COR-L47 (cell line): ENCODE measurements at regions not wholly inside any gene's neighbourhood (a gene's known extent, or its start where the extent isn't known, plus 50 kb on each side); places are given as distances from the start of the nearest gene placed in this dataset.

Experiments
- DNase-seq: peaks from one replicate; lab custom pipeline; 2025; lab: John Stamatoyannopoulos, UW

GRCh38 chr7:21092766-21093702 lies 306.3 kb upstream of the SP8 start:
- peak; percentile 50 for DNase-seq

DNA sequence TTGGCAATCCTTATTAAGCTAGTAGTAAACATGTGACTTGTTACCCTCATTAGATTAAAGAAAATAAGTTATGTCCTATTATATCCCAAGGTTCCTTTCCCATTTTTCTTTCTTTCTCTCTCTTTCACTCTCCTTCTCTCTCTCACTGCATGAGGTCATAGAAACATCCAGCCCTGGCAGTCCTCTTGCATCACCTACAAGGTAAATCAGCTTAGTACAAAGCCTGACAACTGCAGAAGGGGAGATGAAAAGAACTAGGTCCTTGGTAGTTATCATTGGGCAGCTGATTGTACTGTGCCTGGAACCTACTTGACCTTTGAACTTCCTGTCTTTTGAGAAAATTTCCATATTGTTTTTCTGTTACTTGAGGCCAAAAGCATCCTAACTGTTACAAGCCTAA lies 307.9 kb upstream of the SP8 start:
- no peak for DNase-seq

- no peak for DNase-seq
These were observed 312.7 kb upstream of the SP8 start for GRCh38 chr7:21099432-21099831.

DNA sequence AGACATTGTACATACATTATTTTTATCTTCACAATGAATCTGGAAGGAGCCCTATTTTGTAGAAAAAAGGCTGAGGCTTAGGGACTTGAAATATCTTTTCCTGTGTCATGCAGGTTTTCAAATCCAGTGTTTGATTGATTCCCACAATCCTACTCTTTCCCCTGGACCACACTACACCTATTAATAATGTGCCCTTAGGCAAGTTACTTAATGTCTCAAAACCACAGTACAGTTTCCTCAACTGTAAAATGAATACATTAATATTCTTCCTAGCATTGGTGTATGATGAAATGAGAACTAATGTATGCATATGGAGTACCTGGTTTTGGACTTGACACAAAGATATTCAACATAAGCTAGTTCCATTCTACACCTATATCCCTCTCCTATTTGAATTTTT lies 313.3 kb upstream of the SP8 start:
- no peak for DNase-seq

- DNase-seq = no peak
These were observed 314.9 kb upstream of the SP8 start for GRCh38 chr7:21101541-21101940.

DNA sequence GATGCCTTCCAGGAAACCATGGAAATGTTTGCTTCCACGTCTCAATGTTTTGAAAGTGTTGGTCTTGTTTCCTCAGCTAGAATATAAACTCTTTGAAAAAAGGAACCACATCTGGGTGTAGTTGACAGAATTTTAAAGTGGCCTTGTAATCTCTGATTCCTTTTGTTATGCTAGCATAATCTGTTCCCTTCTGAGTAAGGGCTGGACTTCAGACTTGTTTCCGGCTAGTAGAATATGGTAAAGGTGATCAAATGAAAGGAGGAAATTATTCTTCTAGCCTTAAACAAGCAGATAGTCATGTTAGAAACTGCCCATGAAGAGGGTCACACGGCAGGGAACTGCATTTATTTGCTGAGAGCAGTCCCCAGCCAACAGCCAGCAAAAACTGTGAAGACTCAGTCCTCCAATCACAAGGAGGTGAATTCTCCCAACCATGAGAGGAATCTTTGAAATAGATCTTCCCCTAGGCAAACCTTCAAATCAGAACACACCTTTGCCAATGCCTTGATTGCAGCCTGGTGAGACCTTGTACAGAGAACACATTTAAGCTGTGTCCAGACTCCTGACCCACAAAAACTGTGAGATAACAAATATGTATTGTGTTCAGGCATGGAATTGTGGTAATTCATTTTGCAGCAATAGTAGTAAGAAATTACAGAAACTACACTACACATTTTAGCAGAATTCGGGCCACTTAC lies 316.9 kb upstream of the SP8 start:
- no peak for DNase-seq

GRCh38 chr7:21104124-21104500 lies 317.4 kb upstream of the SP8 start:
- DNase-seq = no peak

- no peak for DNase-seq
These were observed 319.6 kb upstream of the SP8 start for GRCh38 chr7:21106296-21106732.

DNA sequence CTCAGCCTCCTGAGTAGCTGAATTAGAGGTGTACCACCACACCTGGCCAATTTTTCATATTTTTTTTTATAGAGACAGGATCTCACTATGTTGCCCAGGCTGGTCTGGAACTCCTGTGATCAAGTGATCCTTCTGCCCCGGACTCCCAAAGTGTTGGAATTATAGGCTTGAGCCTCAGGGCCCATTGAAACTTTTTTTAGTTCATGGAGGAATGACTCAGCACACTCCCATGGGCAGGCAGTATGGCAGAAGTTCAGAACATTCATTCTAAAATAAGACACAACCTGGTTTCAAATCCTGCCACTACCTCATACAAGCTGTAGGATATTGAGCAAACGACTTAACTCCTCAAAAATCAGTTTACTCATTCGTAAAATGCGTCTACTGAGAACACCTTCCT lies 320.4 kb upstream of the SP8 start:
- DNase-seq = no peak

- DNase-seq = peak; percentile 36
These were observed 319.7 kb upstream of the SP4 start for GRCh38 chr7:21108182-21108581.

GRCh38 chr7:21113609-21114415 lies 314.1 kb upstream of the SP4 start:
- no peak for DNase-seq

DNA sequence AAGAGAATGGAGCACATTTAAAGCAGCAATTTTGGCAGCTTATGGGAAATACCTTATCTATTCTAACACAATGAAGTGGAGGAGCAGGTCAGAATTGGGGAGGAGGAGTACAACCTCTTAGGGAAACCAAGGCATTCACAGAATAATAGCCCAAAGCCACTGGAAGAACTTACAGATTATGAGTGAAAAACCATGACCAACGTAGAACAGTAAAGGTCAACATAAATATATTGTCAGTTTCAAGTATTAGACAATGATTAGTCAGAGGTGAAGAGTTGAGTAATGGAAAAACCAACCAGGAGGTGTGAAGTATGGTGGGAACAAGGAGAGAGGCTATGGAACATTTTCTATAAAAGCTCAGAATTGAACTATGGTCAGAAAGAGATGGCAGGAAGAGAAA lies 304.3 kb upstream of the SP4 start:
- DNase-seq = no peak

- DNase-seq = no peak
These were observed 302.6 kb upstream of the SP4 start for GRCh38 chr7:21125297-21125696.

- DNase-seq = peak; percentile 95
These were observed 299.6 kb upstream of the SP4 start for GRCh38 chr7:21128062-21128817.

- no peak for DNase-seq
These were observed 296.0 kb upstream of the SP4 start for GRCh38 chr7:21131897-21132296.

DNA sequence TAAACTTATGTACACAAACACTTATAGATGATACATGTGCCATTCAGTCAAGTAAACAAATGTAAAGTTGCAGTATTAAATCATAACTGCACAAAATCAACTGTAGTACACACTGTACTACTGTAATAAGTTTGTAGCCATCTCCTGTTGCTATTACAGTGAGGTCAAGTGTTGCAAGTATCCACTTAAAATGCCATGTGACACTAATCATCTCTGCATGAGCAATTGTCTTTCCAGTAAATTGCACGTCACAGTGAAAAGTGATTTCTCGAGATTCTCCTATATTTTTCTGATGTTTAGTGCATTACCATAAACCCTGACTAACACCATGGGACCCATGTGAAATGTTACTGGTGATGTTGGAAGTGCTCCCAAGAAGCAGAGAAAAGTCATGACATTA lies 293.3 kb upstream of the SP4 start:
- DNase-seq = no peak

DNA sequence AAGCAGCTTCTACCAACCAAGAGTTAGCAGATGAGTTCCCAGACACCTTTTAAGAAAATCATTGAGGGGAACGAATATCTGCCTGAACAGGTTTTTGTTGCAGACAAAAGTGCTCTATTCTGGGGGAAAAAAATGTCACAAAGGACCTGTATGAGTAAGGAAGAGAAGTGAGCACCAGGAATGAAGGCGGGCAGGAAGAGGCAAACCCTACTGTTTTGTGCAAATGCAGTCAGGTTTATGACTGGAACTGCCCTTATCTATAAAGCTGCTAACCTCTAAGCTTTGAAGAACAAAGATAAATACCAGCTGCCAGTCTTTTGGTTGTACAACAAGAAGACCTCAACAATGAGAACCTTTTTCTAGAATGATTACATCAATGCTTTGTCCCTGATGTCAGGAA lies 292.4 kb upstream of the SP4 start:
- no peak for DNase-seq

DNA sequence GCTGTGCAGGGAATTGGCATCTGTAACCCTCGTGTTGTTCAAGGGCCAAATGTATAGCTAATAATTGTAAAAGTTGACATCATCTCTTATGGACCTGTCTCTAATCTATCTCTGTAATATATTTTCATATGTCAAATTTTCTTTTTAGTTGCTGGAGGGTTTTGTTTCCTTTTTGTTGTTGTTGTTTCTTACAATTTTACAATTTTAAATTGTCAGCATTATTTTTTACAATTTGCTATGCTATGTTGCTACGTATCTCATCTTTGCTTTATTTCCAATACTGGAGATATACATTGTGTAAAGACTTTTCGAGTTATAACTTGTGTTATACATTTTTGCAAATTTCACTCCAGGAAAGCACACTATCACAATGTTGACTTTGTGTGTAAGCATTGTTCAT lies 290.2 kb upstream of the SP4 start:
- DNase-seq = no peak

GRCh38 chr7:21140622-21141021 lies 287.3 kb upstream of the SP4 start:
- DNase-seq = no peak

GRCh38 chr7:21141476-21141875 lies 286.4 kb upstream of the SP4 start:
- DNase-seq = no peak

DNA sequence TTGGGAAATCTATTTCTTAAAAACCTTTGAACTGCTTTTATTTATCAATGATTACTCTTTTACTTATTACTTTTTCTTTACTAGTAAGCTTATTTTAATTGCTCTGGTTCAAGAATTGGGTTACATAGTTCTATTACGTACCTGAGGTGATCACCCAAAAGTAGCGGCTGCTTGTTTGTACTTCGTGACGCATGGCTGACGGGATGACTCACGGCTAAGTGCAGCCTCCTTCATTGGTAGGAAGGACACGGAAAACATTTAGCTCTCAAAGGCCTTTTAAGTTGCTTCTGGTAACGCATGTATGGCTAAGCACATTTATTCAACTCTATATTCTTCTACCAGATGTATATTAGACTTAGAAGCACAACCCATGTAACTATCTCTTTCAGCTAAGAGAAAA lies 285.8 kb upstream of the SP4 start:
- DNase-seq = no peak
